ENCODE measurements at regions not wholly inside any gene's neighbourhood (a gene's known extent, or its start where the extent isn't known, plus 50 kb on each side); places are given as distances from the start of the nearest gene placed in this dataset.

DNA sequence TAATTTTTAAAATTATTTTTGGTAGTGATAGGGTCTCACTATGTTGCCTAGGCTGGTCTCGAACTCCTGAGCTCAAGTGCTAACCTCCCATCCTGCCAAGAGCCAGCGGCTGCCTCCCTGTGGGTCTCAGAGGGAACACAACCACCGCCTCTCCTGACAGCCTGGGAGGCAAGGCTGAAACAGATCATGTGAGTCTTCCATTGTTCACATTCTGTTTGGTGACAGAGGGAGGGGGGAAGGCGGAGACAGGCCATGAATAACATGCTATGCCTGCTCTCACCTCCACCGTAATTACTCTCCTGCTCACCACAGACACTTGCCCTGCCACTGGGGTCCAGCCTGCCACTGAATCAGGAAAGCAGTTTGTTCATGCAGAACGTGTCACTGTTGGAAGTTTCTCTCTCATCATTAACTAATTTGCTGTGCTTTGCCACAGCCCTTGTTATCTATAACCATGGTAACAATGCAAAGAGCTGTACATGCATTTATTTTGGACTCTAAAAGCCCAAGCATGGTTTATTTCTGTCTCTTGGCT is 78.4 kb upstream of the RASGRF1 start:
- TF ChIP-seq, protein P1, sequence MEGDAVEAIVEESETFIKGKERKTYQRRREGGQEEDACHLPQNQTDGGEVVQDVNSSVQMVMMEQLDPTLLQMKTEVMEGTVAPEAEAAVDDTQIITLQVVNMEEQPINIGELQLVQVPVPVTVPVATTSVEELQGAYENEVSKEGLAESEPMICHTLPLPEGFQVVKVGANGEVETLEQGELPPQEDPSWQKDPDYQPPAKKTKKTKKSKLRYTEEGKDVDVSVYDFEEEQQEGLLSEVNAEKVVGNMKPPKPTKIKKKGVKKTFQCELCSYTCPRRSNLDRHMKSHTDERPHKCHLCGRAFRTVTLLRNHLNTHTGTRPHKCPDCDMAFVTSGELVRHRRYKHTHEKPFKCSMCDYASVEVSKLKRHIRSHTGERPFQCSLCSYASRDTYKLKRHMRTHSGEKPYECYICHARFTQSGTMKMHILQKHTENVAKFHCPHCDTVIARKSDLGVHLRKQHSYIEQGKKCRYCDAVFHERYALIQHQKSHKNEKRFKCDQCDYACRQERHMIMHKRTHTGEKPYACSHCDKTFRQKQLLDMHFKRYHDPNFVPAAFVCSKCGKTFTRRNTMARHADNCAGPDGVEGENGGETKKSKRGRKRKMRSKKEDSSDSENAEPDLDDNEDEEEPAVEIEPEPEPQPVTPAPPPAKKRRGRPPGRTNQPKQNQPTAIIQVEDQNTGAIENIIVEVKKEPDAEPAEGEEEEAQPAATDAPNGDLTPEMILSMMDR (IDR thresholded peaks at IDR 0.05): no peak
- no peak for TF ChIP-seq POLR2A (IDR thresholded peaks at IDR 0.05)
- no peak for TF ChIP-seq EP300 (IDR thresholded peaks at IDR 0.05)
